Liver (tissue), 3 donors: ENCODE measurements at regions not wholly inside any gene's neighbourhood (a gene's known extent, or its start where the extent isn't known, plus 50 kb on each side); places are given as distances from the start of the nearest gene placed in this dataset.
"Not testable (repeated sequence)": the region's sequence is repeated elsewhere in the genome, so short reads cannot be mapped to it uniquely, and the experiment has no call there.

Source experiments
- FOXA1 ChIP-seq: IDR thresholded peaks from 2 replicates; pipeline ENCODE4 v1.6.1; 2016; ENCODE audit warnings: antibody characterized with exemption
- GABPA ChIP-seq, 2 donors: IDR thresholded peaks in 1 of 2; conservative IDR thresholded peaks in 1 of 2; 2 replicates each; pipeline ENCODE4 v1.6.1; 2016; ENCODE audit warnings: antibody characterized with exemption in 2 of 2, mild to moderate bottlenecking in 1 of 2, moderate library complexity in 1 of 2
- HNF4G ChIP-seq: IDR thresholded peaks from 2 replicates; pipeline ENCODE4 v1.6.1; 2016; ENCODE audit warnings: antibody characterized with exemption
- JUND ChIP-seq, 2 donors: IDR thresholded peaks; 2 replicates each; pipeline ENCODE4 v1.6.1; 2016; ENCODE audit warnings: antibody characterized with exemption in 2 of 2
- RAD21 ChIP-seq, 2 donors: IDR thresholded peaks; 2 replicates each; pipeline ENCODE4 v1.6.1; 2016; ENCODE audit warnings: antibody characterized with exemption in 2 of 2, mild to moderate bottlenecking in 2 of 2
- RXRA ChIP-seq, 2 donors: IDR thresholded peaks; 2 replicates each; pipeline ENCODE4 v1.6.1; 2017 to 2018; ENCODE audit warnings: antibody characterized with exemption in 2 of 2, mild to moderate bottlenecking in 1 of 2
- TF ChIP-seq, protein P1 (sequence below): fragments of 150-350 bp; IDR thresholded peaks from 2 replicates; pipeline ENCODE4 v1.5.1; 2017; ENCODE audit warnings: improper control_type of control experiment, low read depth, low read length; ENCODE audit not compliant: missing input control
- TF ChIP-seq, protein P2 (sequence below): IDR thresholded peaks from 2 replicates; pipeline ENCODE4 v1.6.1; 2016; ENCODE audit warnings: antibody characterized with exemption
- TF ChIP-seq, protein P3 (sequence below): IDR thresholded peaks from 2 replicates; pipeline ENCODE4 v1.6.1; 2016; ENCODE audit warnings: antibody characterized with exemption
- TF ChIP-seq, protein P4 (sequence below): IDR thresholded peaks from 2 replicates; pipeline ENCODE4 v1.6.1; 2016; ENCODE audit warnings: antibody characterized with exemption, mild to moderate bottlenecking
- donor health status: healthy.
- donor health status: healthy.

DNA sequence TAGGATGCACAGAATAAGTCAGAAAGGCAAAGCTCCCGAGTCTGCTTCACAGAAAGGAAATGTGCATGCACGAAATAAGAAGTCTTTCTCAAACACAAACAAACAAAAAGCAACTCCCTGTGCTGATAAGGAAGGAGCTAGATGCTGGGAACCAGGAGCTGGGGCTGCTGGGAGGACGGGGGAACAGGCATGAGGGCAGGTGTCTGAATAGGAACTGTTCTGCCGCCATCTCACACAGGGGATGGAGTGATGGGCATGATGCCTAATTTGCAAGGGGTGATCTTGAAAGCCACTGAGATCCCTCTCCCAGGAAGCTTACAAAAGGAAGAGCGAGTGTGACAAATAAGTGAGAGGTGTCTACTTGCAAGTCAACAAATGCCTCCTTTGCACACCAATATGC lies 336.5 kb downstream of the BCL2L11 start:
- TF ChIP-seq, protein P1, sequence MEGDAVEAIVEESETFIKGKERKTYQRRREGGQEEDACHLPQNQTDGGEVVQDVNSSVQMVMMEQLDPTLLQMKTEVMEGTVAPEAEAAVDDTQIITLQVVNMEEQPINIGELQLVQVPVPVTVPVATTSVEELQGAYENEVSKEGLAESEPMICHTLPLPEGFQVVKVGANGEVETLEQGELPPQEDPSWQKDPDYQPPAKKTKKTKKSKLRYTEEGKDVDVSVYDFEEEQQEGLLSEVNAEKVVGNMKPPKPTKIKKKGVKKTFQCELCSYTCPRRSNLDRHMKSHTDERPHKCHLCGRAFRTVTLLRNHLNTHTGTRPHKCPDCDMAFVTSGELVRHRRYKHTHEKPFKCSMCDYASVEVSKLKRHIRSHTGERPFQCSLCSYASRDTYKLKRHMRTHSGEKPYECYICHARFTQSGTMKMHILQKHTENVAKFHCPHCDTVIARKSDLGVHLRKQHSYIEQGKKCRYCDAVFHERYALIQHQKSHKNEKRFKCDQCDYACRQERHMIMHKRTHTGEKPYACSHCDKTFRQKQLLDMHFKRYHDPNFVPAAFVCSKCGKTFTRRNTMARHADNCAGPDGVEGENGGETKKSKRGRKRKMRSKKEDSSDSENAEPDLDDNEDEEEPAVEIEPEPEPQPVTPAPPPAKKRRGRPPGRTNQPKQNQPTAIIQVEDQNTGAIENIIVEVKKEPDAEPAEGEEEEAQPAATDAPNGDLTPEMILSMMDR: not testable (repeated sequence)
- not testable (repeated sequence) for TF ChIP-seq GABPA (IDR thresholded peaks at IDR 0.05 in 1 of 2, conservative IDR thresholded peaks at IDR 0.05 in 1 of 2); RXRA (IDR thresholded peaks at IDR 0.05); FOXA1; RAD21 (IDR thresholded peaks at IDR 0.05); JUND (IDR thresholded peaks at IDR 0.05); HNF4G
- TF ChIP-seq, protein P2, sequence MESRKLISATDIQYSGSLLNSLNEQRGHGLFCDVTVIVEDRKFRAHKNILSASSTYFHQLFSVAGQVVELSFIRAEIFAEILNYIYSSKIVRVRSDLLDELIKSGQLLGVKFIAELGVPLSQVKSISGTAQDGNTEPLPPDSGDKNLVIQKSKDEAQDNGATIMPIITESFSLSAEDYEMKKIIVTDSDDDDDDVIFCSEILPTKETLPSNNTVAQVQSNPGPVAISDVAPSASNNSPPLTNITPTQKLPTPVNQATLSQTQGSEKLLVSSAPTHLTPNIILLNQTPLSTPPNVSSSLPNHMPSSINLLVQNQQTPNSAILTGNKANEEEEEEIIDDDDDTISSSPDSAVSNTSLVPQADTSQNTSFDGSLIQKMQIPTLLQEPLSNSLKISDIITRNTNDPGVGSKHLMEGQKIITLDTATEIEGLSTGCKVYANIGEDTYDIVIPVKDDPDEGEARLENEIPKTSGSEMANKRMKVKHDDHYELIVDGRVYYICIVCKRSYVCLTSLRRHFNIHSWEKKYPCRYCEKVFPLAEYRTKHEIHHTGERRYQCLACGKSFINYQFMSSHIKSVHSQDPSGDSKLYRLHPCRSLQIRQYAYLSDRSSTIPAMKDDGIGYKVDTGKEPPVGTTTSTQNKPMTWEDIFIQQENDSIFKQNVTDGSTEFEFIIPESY: not testable (repeated sequence)
- TF ChIP-seq, protein P3, sequence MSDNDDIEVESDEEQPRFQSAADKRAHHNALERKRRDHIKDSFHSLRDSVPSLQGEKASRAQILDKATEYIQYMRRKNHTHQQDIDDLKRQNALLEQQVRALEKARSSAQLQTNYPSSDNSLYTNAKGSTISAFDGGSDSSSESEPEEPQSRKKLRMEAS: not testable (repeated sequence)
- TF ChIP-seq, protein P4, sequence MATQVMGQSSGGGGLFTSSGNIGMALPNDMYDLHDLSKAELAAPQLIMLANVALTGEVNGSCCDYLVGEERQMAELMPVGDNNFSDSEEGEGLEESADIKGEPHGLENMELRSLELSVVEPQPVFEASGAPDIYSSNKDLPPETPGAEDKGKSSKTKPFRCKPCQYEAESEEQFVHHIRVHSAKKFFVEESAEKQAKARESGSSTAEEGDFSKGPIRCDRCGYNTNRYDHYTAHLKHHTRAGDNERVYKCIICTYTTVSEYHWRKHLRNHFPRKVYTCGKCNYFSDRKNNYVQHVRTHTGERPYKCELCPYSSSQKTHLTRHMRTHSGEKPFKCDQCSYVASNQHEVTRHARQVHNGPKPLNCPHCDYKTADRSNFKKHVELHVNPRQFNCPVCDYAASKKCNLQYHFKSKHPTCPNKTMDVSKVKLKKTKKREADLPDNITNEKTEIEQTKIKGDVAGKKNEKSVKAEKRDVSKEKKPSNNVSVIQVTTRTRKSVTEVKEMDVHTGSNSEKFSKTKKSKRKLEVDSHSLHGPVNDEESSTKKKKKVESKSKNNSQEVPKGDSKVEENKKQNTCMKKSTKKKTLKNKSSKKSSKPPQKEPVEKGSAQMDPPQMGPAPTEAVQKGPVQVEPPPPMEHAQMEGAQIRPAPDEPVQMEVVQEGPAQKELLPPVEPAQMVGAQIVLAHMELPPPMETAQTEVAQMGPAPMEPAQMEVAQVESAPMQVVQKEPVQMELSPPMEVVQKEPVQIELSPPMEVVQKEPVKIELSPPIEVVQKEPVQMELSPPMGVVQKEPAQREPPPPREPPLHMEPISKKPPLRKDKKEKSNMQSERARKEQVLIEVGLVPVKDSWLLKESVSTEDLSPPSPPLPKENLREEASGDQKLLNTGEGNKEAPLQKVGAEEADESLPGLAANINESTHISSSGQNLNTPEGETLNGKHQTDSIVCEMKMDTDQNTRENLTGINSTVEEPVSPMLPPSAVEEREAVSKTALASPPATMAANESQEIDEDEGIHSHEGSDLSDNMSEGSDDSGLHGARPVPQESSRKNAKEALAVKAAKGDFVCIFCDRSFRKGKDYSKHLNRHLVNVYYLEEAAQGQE: not testable (repeated sequence)
